Activated T-cell treated with anti-CD3 and anti-CD28 coated beads for 4 hours (primary cell): ENCODE measurements at regions not wholly inside any gene's neighbourhood (a gene's known extent, or its start where the extent isn't known, plus 50 kb on each side); places are given as distances from the start of the nearest gene placed in this dataset.
"Not testable (repeated sequence)": the region's sequence is repeated elsewhere in the genome, so short reads cannot be mapped to it uniquely, and the experiment has no call there.

Experiments used
- DNase-seq: peaks from one replicate; pipeline ENCODE4 v3.0.0-alpha.2; 2020

DNA sequence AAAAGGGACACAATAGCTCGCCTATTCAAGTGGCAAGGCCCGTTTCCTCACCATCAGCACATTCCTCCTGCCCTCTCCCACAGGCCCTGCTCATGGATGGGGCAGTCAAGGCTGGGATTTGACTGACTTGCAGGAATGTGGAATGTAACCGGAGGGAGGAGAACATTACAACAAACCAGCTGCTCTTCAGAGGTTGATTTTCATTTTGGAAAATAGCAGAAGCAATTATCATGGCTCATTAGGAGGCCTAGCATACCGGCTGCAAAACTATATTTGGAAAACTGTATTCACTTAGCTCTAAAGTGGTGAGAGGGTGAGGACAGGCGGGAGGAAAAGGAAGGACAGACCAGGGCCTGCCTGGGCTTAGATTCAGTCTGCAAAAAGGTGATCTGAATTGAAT, 283.7 kb downstream of the CD83 start:
- DNase-seq: no peak

GRCh38 chr6:14406614-14407331, 289.2 kb downstream of the CD83 start:
- DNase-seq: no peak

DNA sequence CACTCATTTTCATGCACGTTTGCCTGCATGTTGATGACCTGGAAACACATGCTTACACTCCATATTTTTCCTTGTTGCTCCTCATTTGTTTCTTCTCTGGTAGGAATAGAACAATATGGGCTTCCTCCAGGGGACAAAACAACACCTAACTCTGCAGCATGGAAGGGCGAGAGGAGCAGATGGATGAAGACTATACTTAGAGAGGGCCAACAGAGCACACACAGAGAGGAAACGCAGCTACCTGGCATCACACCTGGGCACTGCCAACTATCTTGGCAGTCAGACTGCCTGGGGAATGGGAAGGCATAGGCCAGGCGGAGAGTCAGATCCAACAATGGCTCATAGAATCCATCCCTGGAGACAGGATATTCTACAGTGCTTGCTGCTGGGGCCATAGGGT, 290.9 kb downstream of the CD83 start:
- DNase-seq: no peak

- DNase-seq: no peak
These were observed 294.5 kb downstream of the CD83 start for GRCh38 chr6:14412026-14412425.

DNA sequence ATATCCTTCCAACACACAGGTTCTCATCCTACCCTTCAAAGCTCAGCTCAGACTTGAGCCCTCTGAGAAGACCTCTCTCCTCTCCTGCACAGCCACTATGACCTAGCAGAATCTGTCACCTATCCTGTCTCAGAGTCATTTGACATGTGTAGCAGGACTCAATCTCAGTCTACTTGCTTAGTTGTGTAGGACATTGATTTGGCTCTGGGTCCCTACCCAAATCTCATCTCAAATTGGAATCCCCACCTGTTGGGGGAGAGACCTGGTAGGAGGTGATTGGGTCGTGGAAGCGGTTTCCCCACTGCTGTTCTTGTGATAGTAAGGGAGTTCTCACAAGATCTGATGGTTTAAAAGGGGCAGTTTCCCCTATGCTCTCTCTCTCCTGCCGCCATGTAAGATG, 297.9 kb downstream of the CD83 start:
- no peak for DNase-seq

- DNase-seq: no peak
These were observed 299.8 kb downstream of the CD83 start for GRCh38 chr6:14417377-14417776.

GRCh38 chr6:14419224-14419623, 301.7 kb downstream of the CD83 start:
- DNase-seq: not testable (repeated sequence)

DNA sequence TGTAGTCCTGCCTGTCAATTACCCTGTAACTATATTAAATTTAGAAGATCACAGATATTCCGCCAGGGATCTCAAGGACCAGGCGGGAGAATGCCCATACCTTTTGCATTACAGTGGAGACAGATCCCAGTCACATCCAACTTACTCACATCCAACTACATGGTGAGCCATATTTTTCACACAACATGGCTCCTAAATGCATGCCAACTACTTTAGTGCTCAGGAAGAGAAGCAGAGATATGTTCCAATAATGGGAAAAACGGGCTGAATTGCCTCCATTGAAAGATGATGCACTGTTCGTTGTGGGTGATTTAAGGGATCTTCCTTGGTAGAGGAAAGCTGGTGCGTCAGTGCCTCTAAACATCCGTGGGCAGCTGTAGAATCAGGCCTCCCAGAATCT, 304.5 kb downstream of the CD83 start:
- DNase-seq: no peak

GRCh38 chr6:14422917-14423316, 305.3 kb downstream of the CD83 start:
- no peak for DNase-seq

DNA sequence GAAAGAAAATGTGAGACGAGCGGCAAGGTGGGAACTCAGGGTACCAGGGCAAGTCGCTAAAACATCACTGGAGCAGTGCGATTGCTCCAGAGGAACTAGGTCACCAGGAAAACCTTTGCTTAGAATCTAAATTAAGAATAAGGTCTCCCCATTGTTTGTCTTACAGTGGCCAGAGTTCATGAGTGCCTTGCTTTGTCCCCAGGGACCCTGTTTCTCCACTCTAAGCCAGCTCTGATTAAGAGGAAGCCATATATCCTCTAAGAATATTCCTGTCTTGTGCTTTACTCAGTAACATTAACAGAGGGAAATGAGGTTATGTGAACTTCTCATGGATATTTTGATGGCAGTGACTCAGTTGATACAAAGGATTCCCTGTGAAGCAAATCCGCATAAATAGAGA, 305.8 kb downstream of the CD83 start:
- no peak for DNase-seq

DNA sequence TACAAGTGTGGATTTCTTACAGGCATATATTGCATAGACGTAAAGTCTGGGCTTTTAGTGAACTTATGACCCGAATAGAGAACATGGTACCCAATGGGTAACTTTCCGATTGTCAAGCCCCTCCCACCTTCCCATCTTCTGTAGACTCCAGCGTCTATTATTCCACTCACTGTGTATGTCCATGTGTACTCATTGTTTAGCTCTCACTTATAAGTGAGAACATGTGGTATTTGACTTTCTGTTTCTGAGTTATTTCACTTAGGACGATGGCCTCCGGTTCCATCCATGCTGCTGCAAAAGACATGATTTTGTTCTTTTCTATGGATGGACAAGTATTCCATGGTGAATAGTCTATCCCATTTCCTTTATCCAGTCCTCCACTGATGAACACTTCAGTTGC, 306.4 kb downstream of the CD83 start:
- DNase-seq: no peak

GRCh38 chr6:14425805-14426204, 308.2 kb downstream of the CD83 start:
- no peak for DNase-seq

- no peak for DNase-seq
These were observed 308.7 kb downstream of the CD83 start for GRCh38 chr6:14426281-14426680.

DNA sequence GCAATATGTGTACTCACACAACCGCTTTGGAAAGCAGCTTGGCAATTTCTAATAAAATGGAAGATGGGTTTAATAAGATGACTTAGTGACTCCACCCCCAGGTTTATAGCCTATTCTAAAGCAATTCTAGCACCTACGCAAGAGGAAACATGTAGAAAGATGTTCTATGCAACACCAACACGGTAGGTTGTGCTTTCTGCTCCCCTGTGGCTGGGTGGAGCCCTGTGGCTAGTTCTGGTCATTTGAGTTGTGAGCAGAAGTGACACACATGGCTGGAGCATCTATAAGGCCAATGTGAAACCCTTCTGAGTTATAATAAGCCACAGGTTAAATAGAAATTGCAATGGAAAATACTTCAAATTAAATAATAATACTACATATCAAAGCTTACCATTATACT, 310.7 kb downstream of the CD83 start:
- DNase-seq: no peak

DNA sequence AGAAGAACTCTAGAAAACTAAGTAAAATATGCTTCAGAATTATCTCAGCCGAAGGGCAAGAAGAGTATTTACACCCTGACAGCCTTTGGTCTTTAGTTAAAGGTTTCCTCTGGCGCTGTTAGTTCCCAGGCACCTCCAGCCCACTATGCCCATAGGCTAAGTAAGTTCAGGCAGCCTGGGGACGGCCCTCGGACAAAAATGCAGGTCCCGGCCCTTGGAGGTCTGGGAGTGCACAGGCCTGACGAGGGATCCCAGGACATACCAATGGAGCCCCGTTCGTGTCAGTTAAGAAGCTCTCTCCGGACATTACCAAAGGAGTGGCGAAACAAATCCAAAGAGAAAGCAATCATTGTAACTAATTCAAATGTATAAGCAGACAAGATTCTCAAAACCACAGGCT, 311.8 kb downstream of the CD83 start:
- DNase-seq: no peak

- DNase-seq: no peak
These were observed 312.6 kb downstream of the CD83 start for GRCh38 chr6:14430218-14430617.

- no peak for DNase-seq
These were observed 314.1 kb downstream of the CD83 start for GRCh38 chr6:14431385-14432330.

DNA sequence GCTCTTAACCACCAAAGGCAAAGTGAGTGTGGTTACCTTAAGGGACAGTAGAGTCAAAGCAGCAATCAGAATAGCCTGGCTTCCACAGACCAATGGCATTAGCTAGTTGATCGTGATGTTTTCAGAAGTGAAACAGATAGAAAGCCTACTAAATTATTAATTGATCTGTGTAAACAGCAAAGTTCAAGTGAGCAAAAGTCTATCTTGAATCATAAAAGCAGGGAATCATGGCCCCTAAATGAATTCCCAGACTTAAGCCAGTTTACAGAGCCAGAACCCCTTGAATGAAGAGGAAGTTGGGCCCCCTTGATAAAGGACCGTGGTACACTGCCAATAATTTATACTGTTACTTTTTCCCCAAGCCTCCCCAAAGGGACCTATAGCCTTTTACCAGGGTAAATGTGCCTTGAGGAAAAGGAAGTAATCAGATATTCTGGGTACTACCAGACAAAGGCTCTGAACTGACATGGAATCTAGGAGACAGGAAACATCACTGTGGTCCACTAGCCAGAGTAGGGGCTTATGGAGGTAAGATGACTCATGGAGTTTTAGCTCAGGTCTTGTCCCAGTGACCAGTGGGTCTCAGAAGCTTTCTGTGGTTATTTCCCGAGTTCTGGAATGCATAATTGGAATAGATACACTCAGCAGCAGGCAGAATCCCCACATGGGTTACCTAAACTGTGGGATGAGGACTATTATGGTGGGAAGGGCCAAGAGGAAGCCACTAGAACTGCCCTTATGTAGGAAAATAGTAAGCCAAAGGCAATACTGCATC, 317.5 kb downstream of the CD83 start:
- DNase-seq: no peak

GRCh38 chr6:14436592-14437132, 319.1 kb downstream of the CD83 start:
- DNase-seq: no peak

DNA sequence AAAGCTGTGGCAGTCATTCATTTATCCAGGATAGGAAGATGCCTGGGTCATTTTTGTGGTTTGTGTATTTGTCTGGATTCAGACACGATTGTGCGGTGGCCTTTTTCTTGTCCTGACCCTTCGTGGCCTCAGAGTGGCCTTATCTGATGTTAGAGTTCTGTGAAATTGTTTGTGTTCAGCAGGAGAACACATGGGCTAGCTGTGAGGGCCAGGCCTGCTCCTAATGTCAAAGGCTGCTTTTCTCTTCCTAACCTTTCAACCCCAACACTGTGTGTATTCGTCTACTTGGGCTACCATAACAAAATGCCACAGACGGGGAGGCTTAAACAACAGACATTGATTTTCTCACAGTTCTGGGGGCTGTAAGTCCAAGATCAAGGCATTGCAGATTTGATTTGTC, 321.8 kb downstream of the CD83 start:
- no peak for DNase-seq

DNA sequence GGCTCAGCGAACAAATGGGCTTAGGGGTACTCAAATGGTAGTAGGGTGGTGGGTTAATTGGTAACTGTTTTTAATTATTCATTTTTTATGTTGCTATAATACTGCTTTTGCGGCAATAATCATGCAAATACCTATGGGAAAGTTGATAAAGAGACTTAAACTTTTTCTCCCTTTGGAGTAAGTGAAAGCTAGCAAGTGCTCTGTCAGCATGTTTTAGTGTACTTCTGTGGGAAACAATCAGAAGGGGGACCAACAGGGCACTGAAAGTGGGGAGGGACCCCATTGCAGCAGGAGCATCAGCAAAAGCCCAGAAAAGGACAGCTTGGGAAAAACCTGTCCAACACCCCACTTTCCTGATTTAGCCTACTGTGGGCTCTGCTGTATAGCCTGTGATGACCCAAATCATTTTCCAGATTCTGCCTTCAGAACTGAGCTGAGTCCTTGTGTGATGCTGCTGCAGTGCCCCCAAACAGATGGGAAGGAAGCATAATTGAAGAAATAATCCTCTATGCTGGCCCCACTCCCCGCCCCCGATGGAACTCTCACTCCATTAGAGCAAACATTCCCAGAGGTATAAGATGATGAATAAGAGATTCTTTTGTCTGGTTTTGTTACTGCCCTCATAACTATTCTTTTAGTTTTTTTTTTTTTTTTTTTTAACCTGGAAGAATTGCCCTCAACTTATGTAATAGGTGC, 322.8 kb downstream of the CD83 start:
- DNase-seq: no peak

DNA sequence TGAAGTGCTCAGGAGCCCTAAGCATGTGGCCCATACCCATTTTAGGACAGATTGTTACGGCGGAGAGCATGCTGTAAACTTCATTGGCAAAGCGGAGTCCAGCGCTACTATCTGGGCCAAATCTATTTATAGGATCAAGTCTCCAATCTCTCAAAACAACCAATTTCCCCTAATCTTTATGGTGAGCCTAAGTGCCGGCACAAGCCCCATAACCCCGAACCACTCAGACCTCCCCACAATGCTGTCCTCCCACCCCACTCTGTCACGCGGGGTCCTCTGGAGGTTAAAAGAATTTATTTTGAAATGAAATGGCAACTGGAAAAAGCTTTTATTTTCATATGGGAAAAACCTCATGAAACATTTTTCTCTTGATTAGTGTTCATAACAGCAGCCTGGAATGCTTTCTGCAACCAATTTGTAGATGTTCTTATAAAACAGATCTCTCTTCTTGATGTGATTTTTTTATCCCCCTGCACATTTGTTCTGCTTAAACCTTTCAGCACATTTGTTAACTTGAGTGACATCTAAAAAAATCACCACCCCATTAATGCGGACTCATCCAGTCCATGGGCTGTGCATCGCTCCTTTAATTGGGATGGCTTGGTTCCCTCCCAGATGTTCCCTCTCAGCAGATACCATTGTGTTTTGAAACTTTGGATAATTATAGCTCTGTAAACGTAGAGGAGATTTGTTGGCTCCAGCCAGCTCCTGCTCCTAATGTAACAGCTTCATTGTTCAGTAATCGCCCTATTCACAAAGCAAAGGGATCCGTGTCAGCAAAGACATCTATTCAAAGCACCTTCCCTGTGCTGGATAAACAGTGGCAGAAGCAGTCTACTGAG, 323.6 kb downstream of the CD83 start:
- DNase-seq: no peak
